Caco-2 (cell line): ENCODE measurements at regions not wholly inside any gene's neighbourhood (a gene's known extent, or its start where the extent isn't known, plus 50 kb on each side); places are given as distances from the start of the nearest gene placed in this dataset.

ENCODE experiments used
- BruUV-seq: library from RNA; stranded (reverse); fragments of 400-500 nt; replicated peaks from 2 replicates; lab custom pipeline; 2021; lab: Mats Ljungman, UMichigan
- CTCF ChIA-PET: fragments of 300-600 bp; sonication (Branson Sonifier 250); formaldehyde crosslinking; loops from one replicate; lab custom pipeline; 2022; ENCODE audit warnings: antibody characterized with exemption; lab: Charles Lee
- POLR2A ChIA-PET: fragments of 300-600 bp; sonication (Branson Sonifier 250); formaldehyde crosslinking; loops from one replicate; lab custom pipeline; 2022; ENCODE audit warnings: antibody characterized with exemption; lab: Charles Lee
- DNase-seq, 2 experiments: peaks; one replicate each; pipeline versions ENCODE4 v3.0.0 to v3.0.0-alpha.2; 2020 to 2022
- H3K27me3 ChIP-seq: replicated peaks from 2 replicates; pipeline ENCODE4 v1.6.0; 2011; ENCODE audit warnings: low read length; ENCODE audit not compliant: control insufficient read depth, insufficient read depth
- H3K36me3 ChIP-seq: 2 replicates; pipeline ENCODE4 v1.5.1; 2011; ENCODE audit warnings: low read length; ENCODE audit not compliant: control insufficient read depth, insufficient read depth
- H3K4me1 ChIP-seq: fragments of 250-450 bp; sonication (Bioruptor Pico); 2 replicates; pipeline ENCODE4 v1.5.1; 2020; ENCODE audit warnings: mild to moderate bottlenecking
- H3K4me3 ChIP-seq: 2 replicates; pipeline ENCODE4 v1.5.1; 2011; ENCODE audit warnings: low read depth, mild to moderate bottlenecking, control low read depth, low read length
- H3K9me3 ChIP-seq: fragments of 250-450 bp; sonication (Bioruptor Pico); 2 replicates; pipeline ENCODE4 v1.5.1; 2020; ENCODE audit warnings: mild to moderate bottlenecking, moderate library complexity
- H3K27ac Mint-ChIP-seq: one replicate; pipeline ENCODE4 v1.8.0; 2022; ENCODE audit warnings: mixed read lengths; ENCODE audit not compliant: unreplicated experiment
- H3K27me3 Mint-ChIP-seq: one replicate; pipeline ENCODE4 v1.8.0; 2022; ENCODE audit warnings: mixed read lengths; ENCODE audit not compliant: insufficient read depth, unreplicated experiment
- H3K36me3 Mint-ChIP-seq: one replicate; pipeline ENCODE4 v1.8.0; 2022; ENCODE audit warnings: mild to moderate bottlenecking, mixed read lengths; ENCODE audit not compliant: insufficient read depth, unreplicated experiment
- H3K4me1 Mint-ChIP-seq: one replicate; pipeline ENCODE4 v1.8.0; 2022; ENCODE audit warnings: low read depth, mixed read lengths; ENCODE audit not compliant: unreplicated experiment
- H3K4me3 Mint-ChIP-seq: one replicate; pipeline ENCODE4 v1.8.0; 2022; ENCODE audit warnings: mild to moderate bottlenecking, moderate library complexity, mixed read lengths; ENCODE audit not compliant: unreplicated experiment
- H3K9me3 Mint-ChIP-seq: one replicate; pipeline ENCODE4 v1.8.0; 2022; ENCODE audit warnings: mixed read lengths; ENCODE audit not compliant: unreplicated experiment
- intact Hi-C: fragments of 100-400 bp; cut with micrococcal nuclease; formaldehyde crosslinking; loops from one replicate; pipeline ENCODE4 v1.10.0; 2022; ENCODE audit not compliant: unreplicated experiment
- TF ChIP-seq, protein P1 (sequence below), 2 experiments: fragments of 200-600 bp in 1 of 2; IDR thresholded peaks; 1 replicate in 1 of 2; 2 replicates in 1 of 2; pipeline versions ENCODE4 v1.5.1 to v1.8.0; 2011 to 2022; ENCODE audit warnings: antibody characterized with exemption in 1 of 2, control low read depth in 1 of 2, inconsistent platforms in 1 of 2, low read depth in 1 of 2, low read length in 1 of 2, mild to moderate bottlenecking in 1 of 2, moderate library complexity in 1 of 2; ENCODE audit not compliant: insufficient read depth in 1 of 2, severe bottlenecking in 1 of 2, unreplicated experiment in 1 of 2

DNA sequence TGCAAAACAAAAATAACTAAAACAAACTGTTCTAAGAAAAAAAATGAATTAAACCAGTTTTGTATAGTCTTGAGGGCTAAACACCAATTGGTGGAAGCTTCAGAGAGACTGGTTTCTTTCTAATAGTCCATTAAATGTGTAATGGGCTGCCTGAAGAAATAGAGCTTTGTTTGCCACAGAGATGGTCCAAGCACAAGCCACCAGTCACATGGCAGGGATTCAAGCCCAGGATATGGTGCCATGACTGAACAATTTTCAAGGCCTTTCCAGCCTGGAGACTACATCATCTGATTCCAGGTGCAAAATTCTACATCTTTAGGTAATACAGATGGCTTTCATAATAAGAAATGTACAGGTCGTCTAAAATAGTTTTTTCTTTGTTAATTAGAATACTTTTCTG, 355.3 kb downstream of the NR2F1-AS1 start:
- ChIA-PET CTCF (no interaction called here), POLR2A (no interaction called here)
- Histone ChIP-seq H3K9me3 (no peaks in the 10 kb centered on the region; the same call in 1 of the 2 replicates), H3K36me3 (no peaks in the 10 kb centered on the region), H3K4me1 (no peaks in the 10 kb centered on the region), H3K4me3 (no peak overlapping the region), H3K27me3 (no peaks in the 10 kb centered on the region)
- Mint-ChIP-seq H3K36me3 (no peaks in the 10 kb centered on the region), H3K27ac (no peak overlapping the region), H3K4me3 (no peak overlapping the region), H3K9me3 (no peaks in the 10 kb centered on the region), H3K4me1 (no peaks in the 10 kb centered on the region), H3K27me3 (no peaks in the 10 kb centered on the region)
- intact Hi-C loops: no loop called here
- BruUV-seq: no TSS peak
- no peak for DNase-seq
- TF ChIP-seq, protein P1, sequence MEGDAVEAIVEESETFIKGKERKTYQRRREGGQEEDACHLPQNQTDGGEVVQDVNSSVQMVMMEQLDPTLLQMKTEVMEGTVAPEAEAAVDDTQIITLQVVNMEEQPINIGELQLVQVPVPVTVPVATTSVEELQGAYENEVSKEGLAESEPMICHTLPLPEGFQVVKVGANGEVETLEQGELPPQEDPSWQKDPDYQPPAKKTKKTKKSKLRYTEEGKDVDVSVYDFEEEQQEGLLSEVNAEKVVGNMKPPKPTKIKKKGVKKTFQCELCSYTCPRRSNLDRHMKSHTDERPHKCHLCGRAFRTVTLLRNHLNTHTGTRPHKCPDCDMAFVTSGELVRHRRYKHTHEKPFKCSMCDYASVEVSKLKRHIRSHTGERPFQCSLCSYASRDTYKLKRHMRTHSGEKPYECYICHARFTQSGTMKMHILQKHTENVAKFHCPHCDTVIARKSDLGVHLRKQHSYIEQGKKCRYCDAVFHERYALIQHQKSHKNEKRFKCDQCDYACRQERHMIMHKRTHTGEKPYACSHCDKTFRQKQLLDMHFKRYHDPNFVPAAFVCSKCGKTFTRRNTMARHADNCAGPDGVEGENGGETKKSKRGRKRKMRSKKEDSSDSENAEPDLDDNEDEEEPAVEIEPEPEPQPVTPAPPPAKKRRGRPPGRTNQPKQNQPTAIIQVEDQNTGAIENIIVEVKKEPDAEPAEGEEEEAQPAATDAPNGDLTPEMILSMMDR (IDR thresholded peaks at IDR 0.05; ENCODE audit: insufficient read depth in 1 of 2, low read depth in 1 of 2, low read length in 1 of 2, severe bottlenecking in 1 of 2, unreplicated experiment in 1 of 2): no peak

DNA sequence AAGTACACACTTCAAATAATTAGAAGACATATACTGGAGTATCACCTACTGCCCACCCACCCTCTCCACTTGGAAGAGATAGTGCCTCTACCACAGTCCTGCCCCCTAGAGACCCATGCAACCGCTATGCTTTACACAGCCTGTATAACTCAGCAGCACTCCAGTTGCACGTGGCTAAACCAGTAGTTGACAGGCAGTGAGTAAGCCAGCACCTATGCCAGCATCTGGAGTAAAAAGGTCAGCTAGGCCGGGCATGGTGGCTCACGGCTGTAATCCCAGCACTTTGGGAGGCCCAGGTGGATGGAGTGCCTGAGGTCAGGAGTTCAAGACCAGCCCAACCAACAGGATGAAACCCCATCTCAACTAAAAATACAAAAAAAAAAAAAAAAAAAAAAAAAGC, 356.4 kb downstream of the NR2F1-AS1 start:
- Mint-ChIP-seq H3K27me3 (no peaks in the 10 kb centered on the region), H3K27ac (no peak overlapping the region), H3K4me3 (no peak overlapping the region), H3K4me1 (no peaks in the 10 kb centered on the region), H3K36me3 (no peaks in the 10 kb centered on the region), H3K9me3 (no peaks in the 10 kb centered on the region)
- BruUV-seq: no TSS peak
- Histone ChIP-seq H3K4me3 (no peak overlapping the region), H3K27me3 (no peaks in the 10 kb centered on the region), H3K9me3 (no peaks in the 10 kb centered on the region; the same call in 1 of the 2 replicates), H3K36me3 (no peaks in the 10 kb centered on the region), H3K4me1 (no peaks in the 10 kb centered on the region)
- intact Hi-C loops: no loop called here
- ChIA-PET POLR2A (no interaction called here), CTCF (no interaction called here)
- DNase-seq: no peak
- TF ChIP-seq, protein P1 (IDR thresholded peaks at IDR 0.05; ENCODE audit: insufficient read depth in 1 of 2, low read depth in 1 of 2, low read length in 1 of 2, severe bottlenecking in 1 of 2, unreplicated experiment in 1 of 2): no peak

- ChIA-PET CTCF (no interaction called here), POLR2A (no interaction called here)
- intact Hi-C loops: no loop called here
- Histone ChIP-seq H3K4me3 (no peak overlapping the region), H3K4me1 (no peaks in the 10 kb centered on the region), H3K36me3 (no peaks in the 10 kb centered on the region), H3K27me3 (no peaks in the 10 kb centered on the region), H3K9me3 (no peaks in the 10 kb centered on the region; the same call in 1 of the 2 replicates)
- DNase-seq: no peak
- BruUV-seq: no TSS peak
- Mint-ChIP-seq H3K27me3 (no peaks in the 10 kb centered on the region), H3K4me1 (no peaks in the 10 kb centered on the region), H3K9me3 (no peaks in the 10 kb centered on the region), H3K27ac (no peak overlapping the region), H3K36me3 (no peaks in the 10 kb centered on the region), H3K4me3 (no peak overlapping the region)
- TF ChIP-seq, protein P1 (IDR thresholded peaks at IDR 0.05; ENCODE audit: insufficient read depth in 1 of 2, low read depth in 1 of 2, low read length in 1 of 2, severe bottlenecking in 1 of 2, unreplicated experiment in 1 of 2): no peak
These were observed 359.2 kb downstream of the NR2F1-AS1 start for GRCh38 chr5:93221773-93222172.
